MM.1S (cell line): ENCODE measurements at regions not wholly inside any gene's neighbourhood (a gene's known extent, or its start where the extent isn't known, plus 50 kb on each side); places are given as distances from the start of the nearest gene placed in this dataset.
"Not testable (repeated sequence)": the region's sequence is repeated elsewhere in the genome, so short reads cannot be mapped to it uniquely, and the experiment has no call there.

Source experiments
- DNase-seq: peaks from one replicate; pipeline ENCODE4 v3.0.0-alpha.2; 2015
- H2AFZ ChIP-seq: fragments of 300-600 bp; sonication (generic); 2 replicates; pipeline ENCODE4 v1.6.0; 2016; ENCODE audit warnings: antibody characterized with exemption, low read length
- H3F3A ChIP-seq: fragments of 300-600 bp; sonication (generic); 2 replicates; pipeline ENCODE4 v1.6.1; 2016; ENCODE audit warnings: mild to moderate bottlenecking, antibody characterized with exemption, low read length, moderate library complexity, mixed read lengths; ENCODE audit not compliant: insufficient read depth
- H3K27ac ChIP-seq: fragments of 300-600 bp; sonication (generic); 2 replicates; pipeline ENCODE4 v1.5.1; 2016; ENCODE audit warnings: mild to moderate bottlenecking, low read length
- H3K27me3 ChIP-seq: fragments of 300-600 bp; sonication (generic); replicated peaks from 2 replicates; pipeline ENCODE4 v1.6.0; 2016; ENCODE audit warnings: low read length; ENCODE audit not compliant: insufficient read depth
- H3K36me3 ChIP-seq: fragments of 300-600 bp; sonication (generic); replicated peaks from 2 replicates; pipeline ENCODE4 v1.6.1; 2016; ENCODE audit warnings: mild to moderate bottlenecking, low read length, mixed read lengths; ENCODE audit not compliant: insufficient read depth
- H3K4me1 ChIP-seq: fragments of 300-600 bp; sonication (generic); 2 replicates; pipeline ENCODE4 v1.6.1; 2016; ENCODE audit warnings: low read length, mixed read lengths
- H3K4me2 ChIP-seq: fragments of 300-600 bp; sonication (generic); 2 replicates; pipeline ENCODE4 v1.6.0; 2016; ENCODE audit warnings: low read depth, low read length
- H3K4me3 ChIP-seq: fragments of 300-600 bp; sonication (generic); 2 replicates; pipeline ENCODE4 v1.5.1; 2016; ENCODE audit warnings: low read length, mixed read lengths
- H3K79me2 ChIP-seq: fragments of 300-600 bp; sonication (generic); 2 replicates; pipeline ENCODE4 v1.6.1; 2016; ENCODE audit warnings: mixed run types, low read length, mixed read lengths
- H3K9ac ChIP-seq: fragments of 300-600 bp; sonication (generic); 2 replicates; pipeline ENCODE4 v1.6.1; 2016; ENCODE audit warnings: low read length, mixed read lengths
- H3K9me2 ChIP-seq: fragments of 300-600 bp; sonication (generic); replicated peaks from 2 replicates; pipeline ENCODE4 v1.6.1; 2016; ENCODE audit warnings: mild to moderate bottlenecking, low read length, mixed read lengths; ENCODE audit not compliant: insufficient read depth
- H3K9me3 ChIP-seq: fragments of 300-600 bp; sonication (generic); replicated peaks from 2 replicates; pipeline ENCODE4 v1.6.1; 2016; ENCODE audit warnings: mild to moderate bottlenecking, low read length, mixed read lengths; ENCODE audit not compliant: insufficient read depth
- H4K20me1 ChIP-seq: fragments of 300-600 bp; sonication (generic); 2 replicates; pipeline ENCODE4 v1.6.1; 2016; ENCODE audit warnings: mild to moderate bottlenecking, low read length, moderate library complexity, mixed read lengths; ENCODE audit not compliant: insufficient read depth
- EZH2 ChIP-seq: fragments of 300-600 bp; sonication (generic); optimal IDR thresholded peaks from 2 replicates; pipeline ENCODE3; 2017; ENCODE audit warnings: low read depth, mild to moderate bottlenecking, antibody characterized with exemption, low read length, mixed read lengths
- EZH2phosphoT487 ChIP-seq: fragments of 300-600 bp; sonication (generic); IDR thresholded peaks from 2 replicates; pipeline ENCODE4 v1.6.1; 2018; ENCODE audit warnings: antibody characterized with exemption, low read length
- TF ChIP-seq, protein P1 (sequence below): fragments of 300-600 bp; sonication (generic); IDR thresholded peaks from 2 replicates; pipeline ENCODE4 v1.5.1; 2016; ENCODE audit warnings: antibody characterized with exemption, low read length, mixed read lengths

DNA sequence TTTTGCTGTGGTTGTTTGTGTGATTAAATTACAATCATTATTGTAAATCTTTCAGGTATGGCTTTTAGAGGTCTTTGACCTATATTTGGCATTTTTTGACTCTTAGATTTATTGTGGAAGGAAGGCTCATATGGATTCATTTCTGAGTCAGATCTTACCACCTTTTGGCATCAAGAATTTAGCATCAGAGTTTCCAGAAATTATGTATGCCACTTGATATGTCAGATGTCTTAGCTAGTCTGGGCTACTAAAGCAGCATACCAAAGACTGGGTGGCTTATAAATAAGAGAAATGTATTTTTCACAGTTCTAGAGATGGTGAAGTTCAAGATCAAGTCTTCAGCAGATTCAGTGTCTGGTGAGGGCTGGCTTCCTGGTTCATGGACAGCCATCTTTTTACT lies 129.5 kb upstream of the PZP start:
- Histone ChIP-seq H3K27me3 (no peaks in the 10 kb centered on the region), H3K9me3 (no peaks in the 10 kb centered on the region), H4K20me1 (no peaks in the 10 kb centered on the region), H3K36me3 (no peaks in the 10 kb centered on the region), H3K4me3 (no peak overlapping the region), H3K4me1 (no peaks in the 10 kb centered on the region), H3K9ac (no peak overlapping the region), H3F3A (no peaks in the 10 kb centered on the region), H3K4me2 (no peak overlapping the region), H3K9me2 (no peaks in the 10 kb centered on the region), H3K79me2 (no peaks in the 10 kb centered on the region), H2AFZ (no peak overlapping the region), H3K27ac (no peak overlapping the region)
- no peak for DNase-seq
- TF ChIP-seq EZH2 (no peak), EZH2phosphoT487 (no peak)
- TF ChIP-seq, protein P1, sequence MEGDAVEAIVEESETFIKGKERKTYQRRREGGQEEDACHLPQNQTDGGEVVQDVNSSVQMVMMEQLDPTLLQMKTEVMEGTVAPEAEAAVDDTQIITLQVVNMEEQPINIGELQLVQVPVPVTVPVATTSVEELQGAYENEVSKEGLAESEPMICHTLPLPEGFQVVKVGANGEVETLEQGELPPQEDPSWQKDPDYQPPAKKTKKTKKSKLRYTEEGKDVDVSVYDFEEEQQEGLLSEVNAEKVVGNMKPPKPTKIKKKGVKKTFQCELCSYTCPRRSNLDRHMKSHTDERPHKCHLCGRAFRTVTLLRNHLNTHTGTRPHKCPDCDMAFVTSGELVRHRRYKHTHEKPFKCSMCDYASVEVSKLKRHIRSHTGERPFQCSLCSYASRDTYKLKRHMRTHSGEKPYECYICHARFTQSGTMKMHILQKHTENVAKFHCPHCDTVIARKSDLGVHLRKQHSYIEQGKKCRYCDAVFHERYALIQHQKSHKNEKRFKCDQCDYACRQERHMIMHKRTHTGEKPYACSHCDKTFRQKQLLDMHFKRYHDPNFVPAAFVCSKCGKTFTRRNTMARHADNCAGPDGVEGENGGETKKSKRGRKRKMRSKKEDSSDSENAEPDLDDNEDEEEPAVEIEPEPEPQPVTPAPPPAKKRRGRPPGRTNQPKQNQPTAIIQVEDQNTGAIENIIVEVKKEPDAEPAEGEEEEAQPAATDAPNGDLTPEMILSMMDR: no peak

- not testable (repeated sequence) for H3K4me1 ChIP-seq, H4K20me1 ChIP-seq, H3K9me2 ChIP-seq, H3K4me3 ChIP-seq, DNase-seq, H2AFZ ChIP-seq, H3K4me2 ChIP-seq, H3K9ac ChIP-seq, H3K36me3 ChIP-seq, H3K9me3 ChIP-seq, H3K27ac ChIP-seq, H3K27me3 ChIP-seq, H3K79me2 ChIP-seq, H3F3A ChIP-seq
Measured at GRCh38 chr12:9336375-9337011, 128.3 kb upstream of the PZP start.

- DNase-seq: no peak
- Histone ChIP-seq H3F3A (no peaks in the 10 kb centered on the region), H3K9ac (no peak overlapping the region), H3K27ac (no peak overlapping the region), H3K79me2 (no peaks in the 10 kb centered on the region), H3K9me2 (no peaks in the 10 kb centered on the region), H4K20me1 (no peaks in the 10 kb centered on the region), H3K4me1 (peaks cover 4% of the 10 kb centered on the region; the same call in 1 of the 2 replicates), H3K4me3 (no peak overlapping the region), H3K9me3 (no peaks in the 10 kb centered on the region), H3K27me3 (no peaks in the 10 kb centered on the region), H3K4me2 (no peak overlapping the region), H3K36me3 (no peaks in the 10 kb centered on the region), H2AFZ (no peak overlapping the region)
- TF ChIP-seq, protein P1: no peak
- TF ChIP-seq EZH2: no peak
- TF ChIP-seq EZH2phosphoT487: no peak
Measured at GRCh38 chr12:9335867-9336266, 127.7 kb upstream of the PZP start.

GRCh38 chr12:9334964-9335363 lies 126.8 kb upstream of the PZP start:
- peaks cover 4% of the 10 kb centered on the region; the same call in 1 of the 2 replicates for H3K4me1 ChIP-seq
- DNase-seq: no peak
- H3K4me2 ChIP-seq: no peak overlapping the region
- H3K4me3 ChIP-seq: no peak overlapping the region
- no peak overlapping the region for H3K9ac ChIP-seq
- H4K20me1 ChIP-seq: no peaks in the 10 kb centered on the region
- H3K27me3 ChIP-seq: no peaks in the 10 kb centered on the region
- H3K9me2 ChIP-seq: no peaks in the 10 kb centered on the region
- no peak for TF ChIP-seq EZH2phosphoT487
- no peak for TF ChIP-seq EZH2
- TF ChIP-seq, protein P1: no peak
- H3K27ac ChIP-seq: no peak overlapping the region
- H3F3A ChIP-seq: no peaks in the 10 kb centered on the region
- no peaks in the 10 kb centered on the region for H3K36me3 ChIP-seq
- H2AFZ ChIP-seq: no peak overlapping the region
- H3K9me3 ChIP-seq: no peaks in the 10 kb centered on the region
- no peaks in the 10 kb centered on the region for H3K79me2 ChIP-seq
